Endothelial cell of umbilical vein (primary cell): ENCODE measurements at regions not wholly inside any gene's neighbourhood (a gene's known extent, or its start where the extent isn't known, plus 50 kb on each side); places are given as distances from the start of the nearest gene placed in this dataset.

Experiments
- CTCF ChIP-seq, 2 donors: IDR thresholded peaks; 1 replicate in 1 of 2; 2 replicates in 1 of 2; pipeline ENCODE4 v1.5.1; 2011; ENCODE audit warnings: low read length in 2 of 2, mild to moderate bottlenecking in 2 of 2, moderate library complexity in 2 of 2, control low read depth in 1 of 2, inconsistent platforms in 1 of 2, low read depth in 1 of 2; ENCODE audit not compliant: insufficient read depth in 1 of 2; ENCODE audit errors: extremely low read depth in 1 of 2
- EZH2 ChIP-seq: IDR thresholded peaks from 2 replicates; pipeline ENCODE4 v1.6.1; 2012; ENCODE audit warnings: borderline replicate concordance, low read depth, mild to moderate bottlenecking, moderate library complexity, low read length, inconsistent platforms; ENCODE audit not compliant: severe bottlenecking
- FOS ChIP-seq: IDR thresholded peaks from 2 replicates; pipeline ENCODE4 v1.6.1; 2011; ENCODE audit warnings: mild to moderate bottlenecking, low read length, moderate library complexity, borderline replicate concordance; ENCODE audit not compliant: insufficient read depth
- GATA2 ChIP-seq: IDR thresholded peaks from 2 replicates; pipeline ENCODE4 v1.7.0; 2011; ENCODE audit warnings: low read depth, mild to moderate bottlenecking, moderate library complexity, mixed read lengths, low read length; ENCODE audit not compliant: insufficient read length, insufficient read depth
- JUN ChIP-seq: IDR thresholded peaks from 2 replicates; pipeline ENCODE4 v1.6.1; 2011; ENCODE audit warnings: borderline replicate concordance, low read depth; ENCODE audit not compliant: insufficient read length, insufficient read depth
- MAX ChIP-seq: IDR thresholded peaks from 2 replicates; pipeline ENCODE4 v1.6.1; 2011; ENCODE audit not compliant: insufficient read depth, insufficient read length
- MYC ChIP-seq: IDR thresholded peaks from one replicate; pipeline ENCODE4 v1.6.1; 2011; ENCODE audit warnings: mild to moderate bottlenecking, low read depth, low read length
- POLR2A ChIP-seq: IDR thresholded peaks from 2 replicates; pipeline ENCODE4 v1.6.1; 2012; ENCODE audit warnings: low read depth, mild to moderate bottlenecking, control low read depth, low read length
- POLR2AphosphoS5 ChIP-seq: IDR thresholded peaks from 2 replicates; pipeline ENCODE4 v1.6.1; 2012; ENCODE audit warnings: low read depth, mild to moderate bottlenecking, control low read depth, low read length, moderate library complexity; ENCODE audit not compliant: insufficient read depth

GRCh38 chr10:57018452-57018851, 657.4 kb upstream of the ZWINT start:
- no peak for TF ChIP-seq MYC
- TF ChIP-seq POLR2A = no peak
- no peak for TF ChIP-seq CTCF (IDR thresholded peaks at IDR 0.05; ENCODE audit: extremely low read depth in 1 of 2, insufficient read depth in 1 of 2, low read depth in 1 of 2, low read length in 2 of 2)
- TF ChIP-seq FOS = no peak
- no peak for TF ChIP-seq GATA2
- TF ChIP-seq EZH2 = no peak
- no peak for TF ChIP-seq MAX
- TF ChIP-seq POLR2AphosphoS5 = no peak
- no peak for TF ChIP-seq JUN
